ENCODE measurements at regions not wholly inside any gene's neighbourhood (a gene's known extent, or its start where the extent isn't known, plus 50 kb on each side); places are given as distances from the start of the nearest gene placed in this dataset.
"Not testable (repeated sequence)": the region's sequence is repeated elsewhere in the genome, so short reads cannot be mapped to it uniquely, and the experiment has no call there.

DNA sequence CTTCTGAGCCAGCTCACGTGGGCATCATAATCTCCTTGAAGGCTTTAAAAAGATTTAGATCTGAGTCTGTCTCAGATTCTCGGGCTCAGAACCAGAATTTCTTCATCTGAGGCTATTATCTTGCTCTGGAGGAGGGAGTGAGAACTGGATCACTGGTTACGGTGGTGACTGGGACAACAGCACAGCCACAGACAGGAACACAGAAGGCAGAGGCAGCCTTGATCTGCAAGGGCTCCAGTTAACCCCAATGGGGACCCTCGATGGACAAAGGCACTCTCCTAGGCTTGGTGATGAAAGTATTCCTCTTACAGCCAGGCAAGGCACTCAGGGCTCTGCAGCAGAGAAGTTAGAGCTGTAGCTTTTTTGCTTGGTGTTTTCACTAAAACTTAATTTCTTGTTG, 87.7 kb upstream of the POTEM start:
- DNase-seq; H3K36me3 ChIP-seq (ENCODE audit: control insufficient read depth in 1 of 2, insufficient read depth in 2 of 2, low read length in 1 of 2); ATAC-seq (ENCODE audit: low FRiP score); H3K9me3 ChIP-seq (ENCODE audit: control insufficient read depth, low read length); H3K27ac ChIP-seq (ENCODE audit: low read depth in 1 of 2, low read length in 2 of 2); H3K4me1 ChIP-seq (ENCODE audit: control insufficient read depth in 1 of 2, insufficient read depth in 2 of 2, low read length in 2 of 2); H3K4me3 ChIP-seq (ENCODE audit: low read length in 2 of 2); intact Hi-C loops (cut with DNase I); H3K27me3 ChIP-seq (ENCODE audit: control insufficient read depth in 1 of 2, insufficient read depth in 2 of 2, low read length in 1 of 2): not testable (repeated sequence)
- WGBS, 2 donors, result no CpG with 5 or more reads among the region's 4 CpGs

GRCh38 chr14:18880519-18880918, 86.7 kb upstream of the POTEM start:
- intact Hi-C loops (cut with DNase I), result not testable (repeated sequence)

GRCh38 chr14:18881149-18881859, 85.9 kb upstream of the POTEM start:
- intact Hi-C loops (cut with DNase I); H3K36me3 ChIP-seq (ENCODE audit: control insufficient read depth in 1 of 2, insufficient read depth in 2 of 2, low read length in 1 of 2); H3K9me3 ChIP-seq (ENCODE audit: control insufficient read depth, low read length); H3K4me3 ChIP-seq (ENCODE audit: low read length in 2 of 2); H3K27ac ChIP-seq (ENCODE audit: low read depth in 1 of 2, low read length in 2 of 2); H3K4me1 ChIP-seq (ENCODE audit: control insufficient read depth in 1 of 2, insufficient read depth in 2 of 2, low read length in 2 of 2); ATAC-seq (ENCODE audit: low FRiP score); H3K27me3 ChIP-seq (ENCODE audit: control insufficient read depth in 1 of 2, insufficient read depth in 2 of 2, low read length in 1 of 2); DNase-seq: not testable (repeated sequence)
- no CpG with 5 or more reads among the region's 13 CpGs for WGBS, 2 donors

More at GRCh38 chr14:18880519-18880918, 86.7 kb upstream of the POTEM start:
- not testable (repeated sequence) for ATAC-seq (ENCODE audit: low FRiP score); H3K4me3 ChIP-seq (ENCODE audit: low read length in 2 of 2); H3K36me3 ChIP-seq (ENCODE audit: control insufficient read depth in 1 of 2, insufficient read depth in 2 of 2, low read length in 1 of 2); DNase-seq; H3K27me3 ChIP-seq (ENCODE audit: control insufficient read depth in 1 of 2, insufficient read depth in 2 of 2, low read length in 1 of 2); H3K27ac ChIP-seq (ENCODE audit: low read depth in 1 of 2, low read length in 2 of 2); H3K9me3 ChIP-seq (ENCODE audit: control insufficient read depth, low read length); H3K4me1 ChIP-seq (ENCODE audit: control insufficient read depth in 1 of 2, insufficient read depth in 2 of 2, low read length in 2 of 2)
- no CpG with 5 or more reads among the region's 27 CpGs for WGBS, 2 donors

- intact Hi-C loops (cut with DNase I); ATAC-seq (ENCODE audit: low FRiP score): not testable (repeated sequence)
- no CpG with 5 or more reads among the region's 6 CpGs for WGBS, 2 donors
Observed at GRCh38 chr14:18881860-18882489, 85.3 kb upstream of the POTEM start.

GRCh38 chr14:18890201-18890600, 77.0 kb upstream of the POTEM start:
- intact Hi-C loops (cut with DNase I); H3K4me1 ChIP-seq (ENCODE audit: control insufficient read depth in 1 of 2, insufficient read depth in 2 of 2, low read length in 2 of 2); DNase-seq; ATAC-seq (ENCODE audit: low FRiP score); H3K9me3 ChIP-seq (ENCODE audit: control insufficient read depth, low read length); H3K27ac ChIP-seq (ENCODE audit: low read depth in 1 of 2, low read length in 2 of 2); H3K36me3 ChIP-seq (ENCODE audit: control insufficient read depth in 1 of 2, insufficient read depth in 2 of 2, low read length in 1 of 2); H3K27me3 ChIP-seq (ENCODE audit: control insufficient read depth in 1 of 2, insufficient read depth in 2 of 2, low read length in 1 of 2); H3K4me3 ChIP-seq (ENCODE audit: low read length in 2 of 2): not testable (repeated sequence)
- 68% methylated on average over 8 of the region's 10 CpGs; no CpG with 5 or more reads in 1 of the 2 donors for WGBS, 2 donors

More at GRCh38 chr14:18881860-18882489, 85.3 kb upstream of the POTEM start:
- not testable (repeated sequence) for H3K27ac ChIP-seq (ENCODE audit: low read depth in 1 of 2, low read length in 2 of 2); DNase-seq; H3K9me3 ChIP-seq (ENCODE audit: control insufficient read depth, low read length); H3K36me3 ChIP-seq (ENCODE audit: control insufficient read depth in 1 of 2, insufficient read depth in 2 of 2, low read length in 1 of 2); H3K4me3 ChIP-seq (ENCODE audit: low read length in 2 of 2); H3K27me3 ChIP-seq (ENCODE audit: control insufficient read depth in 1 of 2, insufficient read depth in 2 of 2, low read length in 1 of 2); H3K4me1 ChIP-seq (ENCODE audit: control insufficient read depth in 1 of 2, insufficient read depth in 2 of 2, low read length in 2 of 2)

DNA sequence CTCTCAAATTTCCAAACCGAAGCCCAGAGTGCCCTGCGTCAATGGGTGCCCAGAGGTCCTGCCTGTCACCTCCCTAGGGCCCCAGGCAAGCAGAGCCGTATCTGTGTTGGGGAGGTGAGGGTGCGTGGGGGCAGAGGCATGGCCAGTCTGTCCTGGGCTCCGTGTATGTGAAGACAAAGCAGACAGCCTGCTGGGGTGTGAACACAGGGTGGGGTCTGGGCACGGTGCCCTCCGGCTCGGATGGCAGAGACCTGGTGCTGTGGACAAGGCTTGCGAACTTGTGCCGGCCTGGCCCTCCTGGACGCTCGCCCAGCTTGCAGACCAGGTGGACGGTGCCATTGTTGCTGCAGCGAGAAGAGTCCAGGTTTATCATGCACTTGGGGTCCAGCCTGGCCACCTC, 53.4 kb upstream of the POTEM start:
- intact Hi-C loops (cut with DNase I); ATAC-seq (ENCODE audit: low FRiP score); H3K9me3 ChIP-seq (ENCODE audit: control insufficient read depth, low read length); DNase-seq; H3K4me1 ChIP-seq (ENCODE audit: control insufficient read depth in 1 of 2, insufficient read depth in 2 of 2, low read length in 2 of 2); H3K36me3 ChIP-seq (ENCODE audit: control insufficient read depth in 1 of 2, insufficient read depth in 2 of 2, low read length in 1 of 2); H3K4me3 ChIP-seq (ENCODE audit: low read length in 2 of 2); H3K27ac ChIP-seq (ENCODE audit: low read depth in 1 of 2, low read length in 2 of 2); H3K27me3 ChIP-seq (ENCODE audit: control insufficient read depth in 1 of 2, insufficient read depth in 2 of 2, low read length in 1 of 2): not testable (repeated sequence)
- no CpG with 5 or more reads among the region's 14 CpGs for WGBS, 2 donors

GRCh38 chr14:18914526-18914925, 52.7 kb upstream of the POTEM start:
- intact Hi-C loops (cut with DNase I); ATAC-seq (ENCODE audit: low FRiP score); H3K36me3 ChIP-seq (ENCODE audit: control insufficient read depth in 1 of 2, insufficient read depth in 2 of 2, low read length in 1 of 2); H3K9me3 ChIP-seq (ENCODE audit: control insufficient read depth, low read length); H3K27me3 ChIP-seq (ENCODE audit: control insufficient read depth in 1 of 2, insufficient read depth in 2 of 2, low read length in 1 of 2); H3K27ac ChIP-seq (ENCODE audit: low read depth in 1 of 2, low read length in 2 of 2); H3K4me1 ChIP-seq (ENCODE audit: control insufficient read depth in 1 of 2, insufficient read depth in 2 of 2, low read length in 2 of 2); H3K4me3 ChIP-seq (ENCODE audit: low read length in 2 of 2): not testable (repeated sequence)
- WGBS, 2 donors, result 76 to 80% methylated on average over 1 to 3 of the region's 11 CpGs
- DNase-seq, result peak in 1 of 2 donors; percentile 26

All from aorta (tissue), 5 donors.